ENCODE measurements at regions not wholly inside any gene's neighbourhood (a gene's known extent, or its start where the extent isn't known, plus 50 kb on each side); places are given as distances from the start of the nearest gene placed in this dataset.

GRCh38 chr4:101421386-101421785 lies 74.1 kb upstream of the PPP3CA start:
- in situ Hi-C loops (cut with MboI), result no loop called here
- BruUV-seq (replicated peaks), result no TSS peak
- H2AFZ ChIP-seq (ENCODE audit: control insufficient read depth, low read depth, low read length), result no peak overlapping the region
- RAD21 ChIA-PET (ENCODE audit: unreplicated experiment), result interaction anchor here (1.1 kb wide), 1 partner anchor 16 kb away, joined by 3 read pairs; no protein-coding TSS in a partner anchor
- 68% methylated on average over 2 of the region's 2 CpGs for WGBS (ENCODE audit: insufficient coverage, insufficient replicate concordance, low lambda C conversion rate, missing lambda C conversion rate)
- H3K27me3 ChIP-seq (replicated peaks in 1 of 2; ENCODE audit: control insufficient read depth in 2 of 2, insufficient read depth in 2 of 2, low read length in 1 of 2), result no peaks in the 10 kb centered on the region
- no peak overlapping the region for H3K4me3 ChIP-seq
- no peaks in the 10 kb centered on the region for H3K36me3 ChIP-seq (ENCODE audit: control insufficient read depth in 2 of 2, insufficient read depth in 2 of 2, low read length in 1 of 2)
- SMC1A ChIA-PET (ENCODE audit: uncharacterized antibody, unreplicated experiment), result interaction anchor here (0.5 to 0.8 kb wide), 2 partner anchors 16 to 402 kb away, joined by 3 read pairs; no protein-coding TSS in a partner anchor
- POLR2A ChIA-PET, result no interaction called here
- no peaks in the 10 kb centered on the region for H3K79me2 ChIP-seq (ENCODE audit: control insufficient read depth, insufficient read depth, low read length)
- H3K4me2 ChIP-seq (ENCODE audit: control insufficient read depth, insufficient read depth), result no peak overlapping the region
- peaks cover 21% of the 10 kb centered on the region for H3K4me1 ChIP-seq (ENCODE audit: control insufficient read depth, insufficient read depth, low read length)
- peaks cover 8% of the 10 kb centered on the region; the same call in 1 of the 3 replicates for H3K9me3 ChIP-seq (replicated peaks; ENCODE audit: control insufficient read depth, insufficient read depth, low read length)
- H4K20me1 ChIP-seq (ENCODE audit: control insufficient read depth, insufficient read depth), result no peaks in the 10 kb centered on the region
- H3K27ac ChIP-seq (ENCODE audit: control insufficient read depth, insufficient read depth), result no peak overlapping the region
- FAIRE-seq (no peak), DNase-seq (ENCODE audit: low read depth, low spot score) (no peak), ATAC-seq (no peak)
- no peak overlapping the region for H3K9ac ChIP-seq (ENCODE audit: control insufficient read depth, insufficient read depth, low read length)
- intact Hi-C loops (cut with micrococcal nuclease; ENCODE audit: unreplicated experiment), result no loop called here
- CTCF ChIA-PET, result no interaction called here
- TF ChIP-seq MTA3 (IDR thresholded peaks at IDR 0.05; ENCODE audit: borderline replicate concordance, low read length) (no peak), KLF5 (IDR thresholded peaks at IDR 0.05; ENCODE audit: partially characterized antibody) (no peak), CHD1 (IDR thresholded peaks at IDR 0.05; ENCODE audit: low read depth, low read length) (no peak), SPI1 (IDR thresholded peaks at IDR 0.05; ENCODE audit: borderline replicate concordance, insufficient read depth, low read depth, low read length) (no peak)

- FAIRE-seq (no peak), ATAC-seq (no peak), DNase-seq (ENCODE audit: low read depth, low spot score) (no peak)
- no TSS peak for BruUV-seq (replicated peaks)
- Histone ChIP-seq H3K9me3 (replicated peaks; ENCODE audit: control insufficient read depth, insufficient read depth, low read length) (peaks cover 9% of the 10 kb centered on the region; the same call in 1 of the 3 replicates), H3K27me3 (replicated peaks in 1 of 2; ENCODE audit: control insufficient read depth in 2 of 2, insufficient read depth in 2 of 2, low read length in 1 of 2) (no peaks in the 10 kb centered on the region), H3K36me3 (ENCODE audit: control insufficient read depth in 2 of 2, insufficient read depth in 2 of 2, low read length in 1 of 2) (no peaks in the 10 kb centered on the region), H3K27ac (ENCODE audit: control insufficient read depth, insufficient read depth) (no peak overlapping the region), H3K79me2 (ENCODE audit: control insufficient read depth, insufficient read depth, low read length) (no peaks in the 10 kb centered on the region), H3K4me3 (no peak overlapping the region), H3K9ac (ENCODE audit: control insufficient read depth, insufficient read depth, low read length) (no peak overlapping the region), H4K20me1 (ENCODE audit: control insufficient read depth, insufficient read depth) (no peaks in the 10 kb centered on the region), H3K4me1 (ENCODE audit: control insufficient read depth, insufficient read depth, low read length) (peaks cover 21% of the 10 kb centered on the region), H2AFZ (ENCODE audit: control insufficient read depth, low read depth, low read length) (no peak overlapping the region), H3K4me2 (ENCODE audit: control insufficient read depth, insufficient read depth) (no peak overlapping the region)
- TF ChIP-seq JUNB (IDR thresholded peaks at IDR 0.05) (peak; percentile 12; the same call in 1 of the 2 replicates), SMARCA5 (IDR thresholded peaks at IDR 0.05) (no peak)
- in situ Hi-C loops (cut with MboI), result no loop called here
- POLR2A ChIA-PET, result no interaction called here
- RAD21 ChIA-PET (ENCODE audit: unreplicated experiment), result interaction anchor here (3.3 kb wide), 1 partner anchor 74 kb away, joined by 20 read pairs; the partner anchor contains the start of gene PPP3CA
- SMC1A ChIA-PET (ENCODE audit: uncharacterized antibody, unreplicated experiment), result interaction anchor here (1.0 kb wide), 1 partner anchor 84 kb away, joined by 3 read pairs; no protein-coding TSS in a partner anchor
- CTCF ChIA-PET, result no interaction called here
- intact Hi-C loops (cut with micrococcal nuclease; ENCODE audit: unreplicated experiment), result no loop called here
Observed at GRCh38 chr4:101420661-101421060, 73.3 kb upstream of the PPP3CA start.
